ENCODE measurements at regions not wholly inside any gene's neighbourhood (a gene's known extent, or its start where the extent isn't known, plus 50 kb on each side); places are given as distances from the start of the nearest gene placed in this dataset.

- DNase-seq (ENCODE audit: low read depth in 1 of 2, low spot score in 1 of 2), result no peak
Measured at GRCh38 chr12:14252697-14253096, 112.8 kb upstream of the ATF7IP start.

- no peak for DNase-seq (ENCODE audit: low read depth in 1 of 2, low spot score in 1 of 2)
Measured at GRCh38 chr12:14253496-14253895, 112.0 kb upstream of the ATF7IP start.

- no peak for DNase-seq (ENCODE audit: low read depth in 1 of 2, low spot score in 1 of 2)
Measured at GRCh38 chr12:14254781-14255180, 110.7 kb upstream of the ATF7IP start.

DNA sequence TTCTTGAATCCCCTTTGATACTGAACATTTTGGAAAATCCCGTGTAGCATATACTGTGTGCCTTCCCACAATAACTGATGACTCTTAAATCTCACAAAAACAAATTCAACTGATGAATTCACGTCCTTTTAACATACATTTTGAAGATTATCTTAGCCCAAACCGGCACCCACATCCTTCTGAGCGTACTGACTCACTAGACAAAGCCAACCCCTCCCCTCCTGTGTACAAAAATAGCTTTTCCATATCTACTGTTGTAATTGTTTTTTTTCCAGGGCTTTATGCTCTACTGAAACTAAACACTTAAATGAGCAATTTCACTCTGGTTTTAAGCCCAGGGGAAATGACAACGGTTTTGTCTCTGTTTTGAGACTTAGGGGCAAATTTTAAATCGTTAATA lies 109.4 kb upstream of the ATF7IP start:
- DNase-seq (ENCODE audit: low read depth in 1 of 2, low spot score in 1 of 2), result no peak

DNA sequence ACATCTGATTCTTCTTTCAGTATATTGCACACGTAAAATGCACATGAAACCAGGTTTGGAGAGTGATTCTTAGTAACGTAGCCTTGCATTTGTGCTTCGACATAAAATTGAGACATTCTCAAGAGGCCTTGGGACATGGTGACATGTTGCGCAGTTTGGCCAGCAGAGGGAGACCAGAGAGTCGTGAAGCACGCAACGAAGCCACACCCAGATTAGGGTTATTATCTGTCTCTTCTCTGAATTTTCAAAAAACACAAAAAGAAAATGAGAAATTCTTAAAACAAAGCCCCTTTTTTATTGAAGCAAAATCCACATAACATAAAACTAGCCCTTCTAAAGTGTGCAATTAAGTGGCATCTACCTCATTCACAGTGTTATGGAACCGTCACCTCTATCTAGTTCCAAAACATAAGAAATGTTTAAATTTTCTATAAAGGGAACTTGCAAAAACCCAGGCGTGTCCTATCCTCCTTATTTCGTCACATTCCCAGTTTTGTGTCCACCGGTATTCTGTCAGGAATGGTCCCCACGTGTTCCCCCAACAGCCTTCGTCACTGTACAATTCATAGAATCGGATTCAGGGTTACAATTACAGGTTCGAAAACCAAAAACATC lies 108.8 kb upstream of the ATF7IP start:
- DNase-seq (ENCODE audit: low read depth in 1 of 2, low spot score in 1 of 2), result peak; percentile 46 to 57

DNA sequence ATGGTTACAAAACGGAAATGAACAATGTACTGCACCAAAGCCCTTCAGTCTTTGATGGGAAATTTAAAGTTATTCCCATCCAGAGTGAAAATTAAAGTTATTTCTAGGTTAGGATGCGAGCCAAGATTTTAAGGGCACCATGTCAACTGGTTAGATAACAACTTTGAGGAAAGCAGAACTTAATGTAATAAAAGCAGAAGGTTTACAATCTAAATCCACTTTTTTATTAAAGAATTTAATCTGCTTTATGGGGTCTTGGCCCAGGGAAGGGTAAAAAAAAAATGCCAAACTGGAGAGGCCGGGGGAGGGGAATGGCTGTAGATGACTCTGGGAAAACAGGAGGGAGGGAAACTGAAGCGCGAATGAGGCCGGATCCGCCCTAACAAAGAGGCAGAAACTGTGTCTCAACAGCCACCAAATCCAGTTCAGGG lies 108.2 kb upstream of the ATF7IP start:
- no peak for DNase-seq (ENCODE audit: low read depth in 1 of 2, low spot score in 1 of 2)

DNA sequence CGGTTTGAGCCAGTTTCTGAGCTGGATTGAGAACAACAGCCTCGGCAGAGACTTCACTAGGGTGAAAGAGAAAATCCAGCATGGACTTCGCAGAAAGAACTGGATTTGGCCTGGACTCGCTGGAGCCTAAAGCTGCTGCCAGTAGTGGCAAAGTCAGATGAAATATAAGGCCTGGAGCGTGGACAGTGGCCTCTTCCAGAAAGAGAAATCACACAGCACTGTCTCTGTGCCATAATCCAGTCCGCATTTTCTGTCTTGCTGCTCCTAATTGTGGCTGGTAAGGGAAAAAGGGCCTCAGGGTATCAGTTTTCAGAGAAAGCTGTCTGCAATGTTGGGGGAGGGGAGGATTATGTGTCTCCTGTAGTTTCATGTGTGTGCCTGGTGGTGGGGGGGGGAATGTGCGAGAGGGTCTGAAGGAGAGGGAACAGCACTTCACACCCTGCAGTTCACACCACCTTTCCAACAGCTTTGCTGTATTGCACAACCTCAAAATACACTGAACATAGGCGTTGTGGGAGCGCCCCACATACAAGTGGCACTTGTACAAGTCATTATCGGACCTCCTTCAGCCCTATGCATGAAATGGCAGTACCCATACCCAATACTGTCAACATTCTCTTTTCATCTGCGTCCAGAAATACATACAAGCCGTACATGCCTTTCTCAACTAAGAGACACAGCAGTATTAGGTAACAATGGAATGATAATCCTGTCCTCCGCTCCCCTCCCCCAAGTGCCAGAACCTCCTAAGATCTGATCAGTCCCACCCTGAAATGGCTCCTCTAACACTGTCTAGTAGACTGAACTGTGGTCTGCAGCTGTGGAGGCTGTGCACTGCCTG lies 107.5 kb upstream of the ATF7IP start:
- peak; percentile 50 to 55 for DNase-seq (ENCODE audit: low read depth in 1 of 2, low spot score in 1 of 2)

GRCh38 chr12:14258575-14258940 lies 106.9 kb upstream of the ATF7IP start:
- DNase-seq (ENCODE audit: low read depth in 1 of 2, low spot score in 1 of 2), result no peak

- DNase-seq (ENCODE audit: low read depth in 1 of 2, low spot score in 1 of 2), result no peak
Measured at GRCh38 chr12:14259481-14260010, 105.9 kb upstream of the ATF7IP start.

DNA sequence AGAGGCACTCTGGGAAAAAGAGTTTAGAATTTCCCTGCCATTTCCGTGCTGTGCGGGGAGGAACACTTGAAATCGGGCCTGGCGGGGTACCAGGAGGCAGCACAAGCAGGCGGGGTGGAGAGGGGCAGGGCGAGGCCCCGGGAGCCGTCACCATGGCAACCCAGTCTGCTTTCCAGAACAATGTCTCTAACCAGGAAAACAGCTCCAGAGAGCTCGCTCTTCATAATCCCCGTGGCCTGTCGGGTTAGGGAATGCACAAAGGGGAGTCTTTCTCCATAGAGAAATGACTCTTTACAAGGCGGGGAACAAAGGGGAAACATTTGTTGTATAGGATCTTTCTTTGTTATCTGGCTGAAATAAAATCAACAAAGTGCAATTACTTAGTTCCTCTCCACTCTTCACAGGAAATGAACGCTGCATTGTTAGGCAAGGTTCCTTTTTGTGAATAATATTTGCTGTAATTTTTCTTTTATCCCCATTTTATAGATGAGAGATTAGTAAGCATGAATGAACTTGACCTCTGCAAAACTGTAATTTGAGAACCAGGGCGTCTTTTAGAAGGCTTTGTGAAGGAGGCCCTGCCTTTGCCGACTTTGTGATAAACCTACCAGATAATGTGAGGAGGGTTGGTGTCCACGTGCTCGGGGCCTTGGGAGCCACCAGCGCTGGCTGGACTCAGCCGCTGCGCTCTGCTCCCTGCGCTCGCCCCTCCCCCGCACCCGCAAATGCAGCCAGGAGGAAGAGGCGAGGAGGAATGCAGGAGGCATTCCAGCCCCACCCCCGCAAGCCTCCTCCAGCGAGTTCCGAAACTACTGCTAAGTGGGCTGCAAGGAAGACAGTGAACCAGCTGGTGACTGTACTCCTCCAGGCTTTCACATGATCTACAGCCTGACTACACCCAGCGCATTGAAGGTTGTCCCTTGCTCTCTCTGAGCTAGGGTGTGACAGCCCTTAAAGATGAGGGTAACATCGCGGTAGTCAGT lies 105.2 kb upstream of the ATF7IP start:
- DNase-seq (ENCODE audit: low read depth in 1 of 2, low spot score in 1 of 2), result no peak

DNA sequence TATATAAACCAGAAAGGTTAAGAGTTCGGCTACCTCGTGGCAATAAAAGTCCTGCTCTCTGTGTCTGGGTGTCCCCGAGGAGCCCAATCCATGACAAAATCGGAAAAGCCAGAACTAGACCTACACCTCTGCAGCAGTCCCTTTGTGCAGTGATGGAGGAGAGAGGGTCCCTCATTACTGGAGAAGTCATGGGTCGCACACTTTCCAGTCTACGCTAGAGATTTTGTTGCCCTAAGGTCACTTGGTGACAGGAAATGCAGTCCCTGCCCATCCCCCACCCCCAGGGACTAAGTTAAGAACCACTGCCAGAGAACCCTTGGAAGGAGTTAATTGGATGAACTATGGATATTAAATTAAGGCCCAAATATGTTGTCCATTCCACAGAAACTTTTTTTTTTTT lies 104.4 kb upstream of the ATF7IP start:
- DNase-seq (ENCODE audit: low read depth in 1 of 2, low spot score in 1 of 2), result no peak

DNA sequence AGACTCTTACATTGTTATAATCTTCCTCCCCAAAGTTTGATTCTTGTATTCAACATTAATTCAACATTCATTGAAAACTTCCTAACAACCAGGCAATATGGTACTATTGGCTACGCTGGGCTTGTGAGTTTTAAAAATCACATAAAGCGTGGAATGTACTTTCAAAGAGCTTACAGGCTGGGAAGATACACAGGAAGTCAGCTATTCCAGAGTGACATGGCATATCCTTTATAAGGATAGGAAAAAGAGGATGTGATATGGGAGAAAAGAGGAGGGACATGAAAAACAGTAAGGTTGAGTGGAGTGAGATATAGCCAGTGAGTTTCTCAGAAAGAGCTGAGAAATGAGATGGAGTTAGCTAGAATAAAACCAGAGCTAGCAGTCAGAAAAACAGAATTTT lies 103.6 kb upstream of the ATF7IP start:
- DNase-seq (ENCODE audit: low read depth in 1 of 2, low spot score in 1 of 2), result no peak

DNA sequence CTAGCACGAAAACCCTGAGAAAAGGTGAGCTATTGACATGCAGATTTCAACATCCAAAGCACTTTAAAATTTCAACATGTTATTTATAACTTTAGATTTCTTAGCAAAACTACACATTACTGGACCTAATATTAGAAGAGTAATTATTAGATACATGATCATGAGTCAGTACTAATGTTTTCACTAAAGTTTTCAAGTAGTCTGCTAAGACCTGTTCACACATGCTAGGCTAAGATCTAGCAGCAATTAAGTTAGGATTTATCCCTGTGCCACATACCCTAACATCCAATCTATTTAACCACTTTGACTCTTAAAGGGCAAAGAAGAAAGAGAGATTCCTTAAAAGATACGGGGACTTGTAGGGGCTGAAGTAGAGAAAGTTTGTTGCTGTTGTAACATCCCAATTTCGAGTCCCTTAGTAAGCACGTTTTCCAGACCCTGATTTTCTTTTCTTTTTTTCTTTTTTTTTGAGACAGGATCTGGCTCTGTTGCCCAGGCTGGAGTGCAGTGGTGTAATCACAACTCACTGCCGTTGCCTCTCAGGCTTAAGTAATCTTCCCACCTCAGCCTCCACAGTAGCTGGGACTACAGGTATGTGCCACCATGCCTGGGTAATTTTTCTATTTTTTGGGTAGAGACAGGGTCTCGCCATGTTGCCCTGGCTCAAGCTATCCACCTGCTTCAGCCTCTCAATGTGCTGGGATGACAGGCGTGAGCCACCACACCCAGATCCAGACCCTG lies 102.5 kb upstream of the ATF7IP start:
- DNase-seq (ENCODE audit: low read depth in 1 of 2, low spot score in 1 of 2), result no peak

DNA sequence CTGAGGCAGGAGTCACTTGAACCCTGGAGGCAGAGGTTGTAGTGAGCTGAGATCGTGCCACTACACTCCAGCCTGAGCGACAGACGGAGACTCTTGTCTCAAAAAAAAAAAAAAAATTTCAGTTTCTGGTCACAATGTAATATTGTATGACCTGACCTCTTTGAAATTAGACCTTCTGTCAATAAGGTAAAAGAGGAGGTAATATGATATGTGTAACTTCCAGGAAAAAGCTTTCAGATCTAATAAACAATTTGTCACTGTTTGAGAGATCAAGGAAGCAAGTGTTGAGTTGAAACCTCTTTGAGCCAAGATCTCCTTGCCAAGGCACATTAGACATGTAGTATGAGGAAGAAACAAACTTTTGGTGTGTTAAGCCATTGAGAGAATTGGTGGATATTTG lies 101.7 kb upstream of the ATF7IP start:
- DNase-seq (ENCODE audit: low read depth in 1 of 2, low spot score in 1 of 2), result no peak

DNA sequence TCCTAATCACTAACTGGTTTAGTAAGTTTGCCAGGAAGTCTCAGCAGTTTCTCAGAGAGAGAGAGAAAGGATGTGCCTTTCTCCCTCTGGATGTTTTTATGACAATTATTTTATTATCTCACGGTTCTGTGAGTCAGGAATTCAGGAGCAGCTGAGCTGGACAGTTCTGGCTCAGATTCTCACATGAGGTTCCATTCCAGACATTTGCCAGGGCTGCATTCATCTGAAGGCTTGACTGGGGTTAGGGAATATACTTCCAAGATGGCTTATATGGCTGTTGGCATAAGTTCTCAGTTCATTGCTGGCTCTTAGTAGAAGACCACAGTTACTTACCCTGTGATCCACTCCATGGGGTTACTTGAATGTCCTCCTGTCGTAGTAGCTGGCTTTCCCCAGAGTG lies 101.2 kb upstream of the ATF7IP start:
- no peak for DNase-seq (ENCODE audit: low read depth in 1 of 2, low spot score in 1 of 2)

DNA sequence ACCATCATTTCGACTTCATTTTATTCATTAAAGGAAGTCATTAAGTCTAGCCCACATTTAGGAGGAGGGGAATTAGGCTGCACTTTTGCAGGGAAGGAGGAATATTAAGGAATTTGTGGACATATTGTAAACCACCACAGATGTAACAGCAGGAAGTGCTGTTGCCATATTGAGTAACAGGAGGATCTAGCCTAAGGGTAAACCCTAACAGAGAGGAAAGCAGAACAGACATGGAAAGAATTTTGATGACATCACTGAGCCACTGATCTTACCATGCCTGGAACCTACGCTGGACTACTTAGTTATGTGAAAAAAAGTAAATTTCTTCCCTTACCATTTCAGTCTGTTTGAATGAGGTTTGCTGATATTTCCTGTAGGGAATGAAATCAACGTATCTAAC lies 100.7 kb upstream of the ATF7IP start:
- no peak for DNase-seq (ENCODE audit: low read depth in 1 of 2, low spot score in 1 of 2)

DNA sequence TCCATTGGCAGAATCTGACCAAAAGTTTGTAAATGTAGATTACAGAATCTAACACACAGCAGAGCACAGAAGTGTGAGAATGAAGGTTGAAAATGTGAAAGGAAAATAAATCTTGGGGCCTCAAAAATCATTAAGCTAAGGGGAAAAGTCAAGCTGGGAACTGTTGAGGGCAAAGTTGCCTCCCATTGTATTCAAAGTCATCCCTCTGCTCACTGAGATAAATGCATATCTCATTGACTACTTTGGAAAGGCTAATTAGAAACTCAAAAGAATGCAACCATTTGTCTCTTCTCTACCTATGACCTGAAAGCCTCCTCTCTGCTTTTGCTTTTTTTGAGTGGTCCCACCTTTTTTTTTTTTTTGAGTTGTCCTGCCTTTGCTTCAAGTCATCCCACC lies 97.4 kb upstream of the ATF7IP start:
- no peak for DNase-seq (ENCODE audit: low read depth in 1 of 2, low spot score in 1 of 2)

GRCh38 chr12:14270392-14270791 lies 95.1 kb upstream of the ATF7IP start:
- DNase-seq (ENCODE audit: low read depth in 1 of 2, low spot score in 1 of 2), result no peak

DNA sequence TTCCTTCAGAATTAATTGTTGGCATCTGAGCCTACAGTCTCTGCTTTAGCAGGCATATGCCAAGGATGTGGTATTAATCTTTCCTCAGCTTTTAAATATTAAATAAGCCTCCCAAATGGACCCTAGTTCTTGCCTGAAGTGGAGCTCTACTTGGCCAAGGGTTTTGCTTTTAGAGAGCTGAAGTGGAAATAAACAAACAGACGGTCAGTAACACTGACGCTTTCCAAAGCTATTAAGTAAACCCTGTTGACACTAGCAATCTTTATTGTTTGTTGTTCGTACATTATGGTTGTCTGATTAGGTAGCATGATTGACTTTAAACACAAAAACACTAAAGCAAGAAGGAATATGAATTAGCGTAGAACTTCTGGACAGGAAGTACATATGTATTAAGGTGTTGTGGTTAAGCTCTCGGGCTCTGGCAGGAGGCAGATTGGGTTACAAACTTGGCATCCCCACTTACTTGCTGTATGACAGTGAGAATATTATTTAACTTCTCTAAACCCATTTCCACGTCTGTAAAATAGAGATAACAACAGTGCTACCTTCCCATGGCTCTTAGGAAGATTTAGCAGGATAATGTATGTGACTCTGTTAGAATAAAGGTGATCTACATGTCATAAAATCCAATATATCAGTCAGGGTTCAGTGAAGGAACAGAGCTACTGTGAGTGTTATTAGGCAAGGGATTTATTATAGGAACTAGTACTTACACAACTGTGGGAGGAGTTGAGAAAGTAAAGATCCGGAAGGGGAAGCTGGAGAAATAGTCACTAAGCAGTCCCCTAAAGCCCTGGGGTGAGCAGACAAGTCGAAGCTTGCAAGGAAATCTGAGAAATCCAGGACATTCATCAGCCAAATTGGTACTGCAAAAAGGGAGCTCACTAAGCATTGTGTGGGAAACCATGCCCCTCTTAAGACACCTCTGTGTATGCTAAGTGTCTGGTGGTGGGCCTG lies 92.2 kb upstream of the ATF7IP start:
- DNase-seq (ENCODE audit: low read depth in 1 of 2, low spot score in 1 of 2), result no peak

- no peak for DNase-seq (ENCODE audit: low read depth in 1 of 2, low spot score in 1 of 2)
Measured at GRCh38 chr12:14273913-14274311, 91.6 kb upstream of the ATF7IP start.

All from activated T-helper 1 cell treated with anti-CD3 and anti-CD28 coated beads, Interleukin-2, amount 50 U/mL, for 16 hours (primary cell).